A549 (cell line): ENCODE measurements at regions not wholly inside any gene's neighbourhood (a gene's known extent, or its start where the extent isn't known, plus 50 kb on each side); places are given as distances from the start of the nearest gene placed in this dataset.

Experiments used
- CEBPB ChIP-seq, 2 experiments: fragments of >200 bp in 1 of 2; sonication (Bioruptor Twin) in 1 of 2; formaldehyde crosslinking in 1 of 2; IDR thresholded peaks; 2 replicates each; pipeline ENCODE4 v1.6.1; 2012 to 2016
- CHD2 ChIP-seq: fragments of 150-350 bp; IDR thresholded peaks from 2 replicates; pipeline ENCODE4 v1.6.1; 2014; ENCODE audit warnings: low read length; ENCODE audit not compliant: partially characterized antibody
- CHD4 ChIP-seq: fragments of 200-600 bp; sonication (generic); IDR thresholded peaks from 2 replicates; pipeline ENCODE4 v1.6.1; 2016; ENCODE audit warnings: antibody characterized with exemption, mild to moderate bottlenecking, borderline replicate concordance
- ESRRA ChIP-seq: fragments of 150-350 bp; IDR thresholded peaks from 2 replicates; pipeline ENCODE4 v1.6.1; 2014; ENCODE audit warnings: mild to moderate bottlenecking, low read length, borderline replicate concordance

DNA sequence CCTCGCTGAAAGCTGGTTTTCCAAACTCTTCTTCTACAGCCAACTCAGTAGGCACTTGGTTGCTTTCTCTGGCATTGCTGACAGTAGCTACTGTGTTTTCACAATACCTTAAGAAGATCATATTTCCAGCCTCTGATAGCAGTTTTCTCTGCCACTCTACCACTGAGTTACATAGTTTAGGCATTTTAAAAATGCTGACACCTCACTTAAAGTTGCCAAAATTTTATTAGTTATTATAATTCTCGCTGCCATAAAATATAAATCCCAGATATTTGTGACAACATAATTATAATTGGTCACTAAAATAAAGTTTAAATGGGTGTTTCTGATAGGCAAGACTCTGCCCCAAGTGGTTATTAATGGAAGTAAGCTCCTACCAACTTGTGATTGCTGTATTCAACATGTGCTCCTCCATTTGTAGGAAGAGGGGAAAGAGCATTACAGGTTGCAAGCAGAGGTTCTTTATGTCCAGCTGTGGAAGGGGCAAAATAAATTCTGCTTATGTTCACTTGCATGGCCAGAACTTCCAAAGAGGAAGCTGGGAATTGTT lies 1202.8 kb downstream of the CNTNAP5 start:
- TF ChIP-seq CEBPB (IDR thresholded peaks at IDR 0.05), result no peak
- TF ChIP-seq CHD2, result no peak
- no peak for TF ChIP-seq CHD4
- no peak for TF ChIP-seq ESRRA
